ENCODE measurements at regions not wholly inside any gene's neighbourhood (a gene's known extent, or its start where the extent isn't known, plus 50 kb on each side); places are given as distances from the start of the nearest gene placed in this dataset.

- no peak for TF ChIP-seq CTCF (IDR thresholded peaks at IDR 0.05 in 8 of 11, conservative IDR thresholded peaks at IDR 0.05 in 3 of 11)
- no peak for TF ChIP-seq POLR2AphosphoS5 (IDR thresholded peaks at IDR 0.05)
- TF ChIP-seq POLR2A (IDR thresholded peaks at IDR 0.05): no peak
Observed at GRCh38 chr15:62521396-62521795, 356.3 kb upstream of the C2CD4B start.
